ENCODE measurements at regions not wholly inside any gene's neighbourhood (a gene's known extent, or its start where the extent isn't known, plus 50 kb on each side); places are given as distances from the start of the nearest gene placed in this dataset.

GRCh38 chr9:13480693-13481092 is 201.2 kb upstream of the MPDZ start:
- Histone ChIP-seq H4K20me1 (ENCODE audit: insufficient read depth, low read length) (no peaks in the 10 kb centered on the region), H3K9ac (ENCODE audit: low read length) (no peak overlapping the region), H3K79me2 (ENCODE audit: low read length) (no peaks in the 10 kb centered on the region), H2AFZ (ENCODE audit: low read length) (no peak overlapping the region), H3F3A (ENCODE audit: insufficient read depth, low read length) (no peaks in the 10 kb centered on the region), H3K4me2 (ENCODE audit: low read depth, low read length) (no peak overlapping the region), H3K4me3 (ENCODE audit: low read length) (no peak overlapping the region), H3K4me1 (ENCODE audit: low read length) (no peaks in the 10 kb centered on the region), H3K27me3 (replicated peaks; ENCODE audit: insufficient read depth, low read length) (no peaks in the 10 kb centered on the region), H3K9me3 (replicated peaks; ENCODE audit: insufficient read depth, low read length) (no peaks in the 10 kb centered on the region), H3K9me2 (replicated peaks; ENCODE audit: insufficient read depth, low read length) (no peaks in the 10 kb centered on the region), H3K27ac (ENCODE audit: low read length) (no peak overlapping the region), H3K36me3 (replicated peaks; ENCODE audit: insufficient read depth, low read length) (no peaks in the 10 kb centered on the region)
- TF ChIP-seq EZH2 (optimal IDR thresholded peaks at IDR 0.05; ENCODE audit: low read depth, low read length) (no peak), CTCF (IDR thresholded peaks at IDR 0.05; ENCODE audit: low read length) (no peak), EZH2phosphoT487 (IDR thresholded peaks at IDR 0.05; ENCODE audit: low read length) (no peak)
- no peak for DNase-seq

- Histone ChIP-seq H3F3A (ENCODE audit: insufficient read depth, low read length) (no peaks in the 10 kb centered on the region), H3K27me3 (replicated peaks; ENCODE audit: insufficient read depth, low read length) (no peaks in the 10 kb centered on the region), H3K4me2 (ENCODE audit: low read depth, low read length) (no peak overlapping the region), H3K9me2 (replicated peaks; ENCODE audit: insufficient read depth, low read length) (no peaks in the 10 kb centered on the region), H3K9ac (ENCODE audit: low read length) (no peak overlapping the region), H3K4me1 (ENCODE audit: low read length) (no peaks in the 10 kb centered on the region), H4K20me1 (ENCODE audit: insufficient read depth, low read length) (no peaks in the 10 kb centered on the region), H3K9me3 (replicated peaks; ENCODE audit: insufficient read depth, low read length) (no peaks in the 10 kb centered on the region), H3K4me3 (ENCODE audit: low read length) (no peak overlapping the region), H3K27ac (ENCODE audit: low read length) (no peak overlapping the region), H2AFZ (ENCODE audit: low read length) (no peak overlapping the region), H3K36me3 (replicated peaks; ENCODE audit: insufficient read depth, low read length) (no peaks in the 10 kb centered on the region), H3K79me2 (ENCODE audit: low read length) (no peaks in the 10 kb centered on the region)
- TF ChIP-seq EZH2phosphoT487 (IDR thresholded peaks at IDR 0.05; ENCODE audit: low read length): no peak
- TF ChIP-seq EZH2 (optimal IDR thresholded peaks at IDR 0.05; ENCODE audit: low read depth, low read length): no peak
- TF ChIP-seq CTCF (IDR thresholded peaks at IDR 0.05; ENCODE audit: low read length): no peak
- no peak for DNase-seq
These were observed 199.6 kb upstream of the MPDZ start for GRCh38 chr9:13479096-13479495.

DNA sequence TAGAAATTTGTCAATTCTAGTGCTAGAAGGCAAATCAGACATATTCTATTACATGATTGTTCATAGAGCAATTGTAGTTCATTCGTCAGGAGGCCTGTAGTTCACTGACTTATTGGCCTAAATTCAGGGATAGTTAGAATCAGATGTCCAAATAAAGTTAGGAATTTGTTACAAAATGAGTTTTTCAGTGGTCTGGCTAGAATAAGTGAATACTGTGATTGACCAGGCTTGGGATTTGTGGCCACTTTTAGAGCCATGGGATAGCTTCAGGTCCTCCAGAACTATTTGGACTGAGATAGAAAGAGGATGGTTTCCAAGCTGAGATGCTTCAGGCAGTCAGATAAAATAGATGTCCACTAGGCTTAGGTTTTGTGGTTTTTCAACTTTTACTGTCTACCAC is 199.1 kb upstream of the MPDZ start:
- H3K27me3 ChIP-seq (replicated peaks; ENCODE audit: insufficient read depth, low read length): no peaks in the 10 kb centered on the region
- H3K27ac ChIP-seq (ENCODE audit: low read length): no peak overlapping the region
- H3K4me3 ChIP-seq (ENCODE audit: low read length): no peak overlapping the region
- no peaks in the 10 kb centered on the region for H3F3A ChIP-seq (ENCODE audit: insufficient read depth, low read length)
- no peaks in the 10 kb centered on the region for H3K9me3 ChIP-seq (replicated peaks; ENCODE audit: insufficient read depth, low read length)
- TF ChIP-seq EZH2phosphoT487 (IDR thresholded peaks at IDR 0.05; ENCODE audit: low read length) (no peak), EZH2 (optimal IDR thresholded peaks at IDR 0.05; ENCODE audit: low read depth, low read length) (no peak), CTCF (IDR thresholded peaks at IDR 0.05; ENCODE audit: low read length) (no peak)
- H3K9ac ChIP-seq (ENCODE audit: low read length): no peak overlapping the region
- DNase-seq: no peak
- H4K20me1 ChIP-seq (ENCODE audit: insufficient read depth, low read length): no peaks in the 10 kb centered on the region
- H2AFZ ChIP-seq (ENCODE audit: low read length): no peak overlapping the region
- no peak overlapping the region for H3K4me2 ChIP-seq (ENCODE audit: low read depth, low read length)
- no peaks in the 10 kb centered on the region for H3K9me2 ChIP-seq (replicated peaks; ENCODE audit: insufficient read depth, low read length)
- no peaks in the 10 kb centered on the region for H3K36me3 ChIP-seq (replicated peaks; ENCODE audit: insufficient read depth, low read length)
- no peaks in the 10 kb centered on the region for H3K4me1 ChIP-seq (ENCODE audit: low read length)
- no peaks in the 10 kb centered on the region for H3K79me2 ChIP-seq (ENCODE audit: low read length)
